HG03060 (cell line): ENCODE measurements at regions not wholly inside any gene's neighbourhood (a gene's known extent, or its start where the extent isn't known, plus 50 kb on each side); places are given as distances from the start of the nearest gene placed in this dataset.

ENCODE experiments used
- ATAC-seq: cut with Tn5 transposase; IDR thresholded peaks from one replicate; pipeline ENCODE4 v1.9.1; 2021; ENCODE audit warnings: low read depth, moderate number of reproducible peaks; ENCODE audit not compliant: unreplicated experiment

DNA sequence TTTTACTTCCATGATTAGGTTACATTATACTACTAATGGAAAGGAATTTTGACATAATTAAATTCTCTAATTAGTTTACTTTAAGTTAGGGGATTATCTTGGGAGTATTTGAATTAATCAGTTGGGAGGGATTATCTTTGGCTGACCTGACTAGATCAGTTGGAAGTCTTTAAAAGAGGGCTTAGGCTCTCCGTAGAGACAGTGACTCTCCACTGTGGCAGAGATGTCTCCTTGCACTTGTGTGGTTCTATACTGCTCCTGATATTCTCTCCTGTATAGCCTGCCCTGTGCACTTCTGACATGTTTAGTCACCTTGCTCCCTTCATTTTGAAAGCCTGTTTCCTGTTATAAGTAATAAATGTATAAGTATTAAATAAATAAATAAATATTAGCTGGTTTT, 1612.3 kb upstream of the PRR20A start:
- no peak for ATAC-seq

DNA sequence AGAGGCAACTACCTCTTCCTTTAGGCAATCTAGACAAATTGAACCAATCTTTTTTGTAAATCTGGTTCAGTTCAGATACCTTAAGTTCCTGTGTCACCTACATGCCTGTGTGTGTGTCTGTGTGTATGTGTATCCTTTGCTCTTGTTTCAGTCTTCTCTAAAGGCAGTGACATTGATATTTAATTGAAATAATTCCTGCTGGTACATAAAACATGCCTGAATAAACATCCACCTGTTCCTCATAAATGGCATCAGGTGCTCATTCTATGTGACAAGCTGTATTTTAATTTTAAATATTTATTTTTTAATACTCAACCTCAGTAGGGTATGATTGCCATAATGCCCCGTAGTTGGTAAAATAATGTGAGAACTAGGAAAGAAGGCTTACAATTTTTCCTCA, 1606.4 kb upstream of the PRR20A start:
- ATAC-seq: no peak

DNA sequence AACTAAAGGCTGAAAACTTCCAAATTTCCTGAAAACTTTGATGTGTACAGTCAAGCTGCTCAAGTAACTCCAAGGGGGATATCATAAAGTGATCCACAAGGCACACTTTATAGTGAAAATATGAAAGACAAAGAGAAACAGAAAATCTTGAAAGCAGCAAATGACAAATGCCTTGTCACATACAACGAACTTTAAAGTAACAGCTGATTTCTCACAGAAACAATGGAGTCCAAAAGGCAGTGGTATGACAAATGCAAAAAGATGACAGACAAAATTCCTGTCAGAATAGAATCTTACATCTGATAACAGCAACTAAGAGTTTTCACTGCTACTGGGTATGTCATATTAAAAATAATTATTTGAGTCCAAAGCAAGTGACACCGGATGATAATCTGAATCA, 1602.3 kb upstream of the PRR20A start:
- ATAC-seq: no peak

DNA sequence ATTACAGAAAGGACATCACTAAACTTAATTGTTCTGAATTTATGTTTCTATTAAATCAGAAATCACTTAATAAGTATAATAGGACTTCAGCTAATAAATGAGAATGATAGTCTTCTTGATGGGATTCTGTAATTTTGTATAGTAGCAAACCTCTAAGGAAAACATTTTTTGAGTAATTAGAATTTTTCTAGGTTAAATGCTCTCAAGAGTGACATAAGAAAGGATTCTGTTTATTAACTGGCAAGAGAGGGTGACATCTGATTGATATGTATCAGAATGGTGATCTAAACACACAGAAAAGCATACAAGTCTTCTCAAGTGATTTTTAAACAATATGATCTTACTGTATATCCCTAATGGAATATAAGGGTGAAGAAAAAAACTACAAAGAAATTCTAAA, 1597.7 kb upstream of the PRR20A start:
- no peak for ATAC-seq

DNA sequence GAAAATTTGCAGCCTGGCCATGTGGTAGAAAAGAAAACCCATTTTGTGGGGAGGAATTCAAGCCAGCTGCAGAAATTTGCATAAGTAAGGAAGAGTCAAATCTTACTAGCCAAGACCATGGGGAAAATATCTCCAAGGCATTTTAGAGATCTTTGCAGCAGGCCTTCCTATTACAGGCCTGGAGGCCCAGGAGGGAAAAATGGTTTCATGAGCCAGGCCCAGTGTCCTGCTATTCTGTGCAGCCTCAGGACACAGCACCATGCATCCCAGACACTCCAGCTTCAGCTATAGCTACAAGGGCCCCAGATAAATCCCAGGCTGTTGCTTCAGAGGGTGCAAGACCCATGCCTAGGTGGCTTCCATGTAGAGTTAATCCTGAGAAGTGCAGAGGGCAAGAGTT, 1590.1 kb upstream of the PRR20A start:
- no peak for ATAC-seq

DNA sequence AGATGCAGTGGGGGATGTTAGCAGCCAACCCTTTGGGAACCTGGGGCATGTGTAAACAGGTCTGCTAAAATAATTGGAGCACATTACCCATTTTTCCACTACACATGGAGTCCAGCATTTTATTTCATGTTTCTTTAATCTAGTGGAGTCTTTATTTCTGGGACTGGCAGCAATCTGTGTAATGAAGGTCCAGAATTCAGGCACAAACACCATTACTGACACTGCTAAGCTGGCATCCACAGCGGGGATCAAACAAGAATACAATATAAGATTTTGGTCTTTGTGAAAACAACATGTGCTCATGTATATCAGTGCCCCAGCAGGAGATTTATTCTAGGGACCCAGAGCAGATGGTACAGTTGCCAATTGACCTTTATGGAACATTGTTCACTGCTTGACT, 1587.0 kb upstream of the PRR20A start:
- no peak for ATAC-seq

DNA sequence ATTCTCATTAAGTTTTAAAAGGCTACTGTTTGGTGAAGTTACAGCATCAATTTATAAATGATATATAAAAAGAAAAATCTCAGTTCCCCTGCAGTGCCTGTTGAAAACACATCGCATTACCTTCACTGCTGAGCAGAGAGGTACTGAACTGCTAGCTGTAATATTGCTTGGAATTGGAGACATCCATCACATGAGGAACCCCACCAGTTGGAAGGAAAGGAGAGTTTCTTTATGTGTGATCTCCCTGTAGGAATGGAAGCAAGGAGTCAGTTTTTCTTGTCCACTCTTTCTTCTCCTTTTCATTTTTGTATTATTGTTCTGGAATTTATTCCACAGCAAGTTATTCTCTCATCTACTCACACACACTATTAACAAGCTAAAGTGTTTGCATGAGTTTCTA, 1586.0 kb upstream of the PRR20A start:
- ATAC-seq: no peak

DNA sequence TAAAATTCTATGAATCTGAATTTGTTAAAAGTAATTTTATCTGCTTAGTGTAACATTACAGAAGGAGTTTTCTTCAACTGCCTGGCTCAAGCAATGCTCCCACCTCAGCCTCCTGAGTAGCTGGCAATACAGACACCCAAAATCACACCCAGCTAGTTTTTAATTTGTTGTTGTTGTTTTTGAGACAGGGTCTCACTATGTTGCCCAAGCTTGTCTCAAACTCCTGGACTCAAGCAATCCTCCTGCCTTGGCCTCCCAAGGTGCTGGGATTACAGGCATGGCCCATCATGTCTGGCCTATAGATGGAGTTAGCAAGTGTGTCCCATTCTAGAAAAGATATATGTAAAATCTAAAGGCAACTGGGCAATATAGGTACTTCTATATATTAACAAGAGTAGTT, 1580.4 kb upstream of the PRR20A start:
- ATAC-seq: no peak

DNA sequence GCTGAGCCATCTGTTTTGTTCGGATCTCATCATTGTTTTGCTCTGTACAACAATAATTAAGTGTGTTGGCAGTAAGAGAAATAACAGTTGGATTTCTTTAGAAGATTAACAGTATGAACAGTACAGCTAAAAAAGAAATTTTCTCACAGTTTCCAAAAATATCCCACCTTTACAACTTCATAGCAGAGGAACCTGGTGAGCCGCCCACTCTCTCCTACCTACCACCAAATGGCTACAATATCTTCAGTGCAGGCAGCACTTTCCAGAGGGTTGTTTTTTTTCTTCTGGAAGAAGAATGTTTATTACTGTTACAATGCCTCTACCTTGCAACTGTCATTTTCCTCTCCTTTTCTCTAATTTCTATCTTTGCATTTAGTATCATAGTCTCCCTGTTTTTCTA, 1577.5 kb upstream of the PRR20A start:
- ATAC-seq: no peak

DNA sequence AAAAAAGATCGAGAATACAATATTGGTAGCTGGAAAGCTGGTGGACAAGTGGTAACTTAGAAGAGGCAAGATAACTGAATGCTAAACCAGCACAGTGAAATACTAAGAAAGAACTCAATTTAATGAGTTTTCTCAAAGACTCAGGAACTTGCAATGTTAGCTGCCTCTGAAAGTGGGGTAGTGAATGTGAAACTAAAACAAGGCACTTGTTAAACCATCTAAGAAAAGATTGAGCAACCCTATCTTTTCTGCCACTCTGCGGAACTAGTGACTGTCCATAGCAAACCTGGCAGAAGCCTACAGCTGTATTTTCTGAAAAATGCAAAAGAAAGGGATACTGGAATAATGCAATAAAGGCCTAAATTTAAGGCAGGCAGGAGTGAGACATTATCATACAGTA, 1574.4 kb upstream of the PRR20A start:
- ATAC-seq: no peak

DNA sequence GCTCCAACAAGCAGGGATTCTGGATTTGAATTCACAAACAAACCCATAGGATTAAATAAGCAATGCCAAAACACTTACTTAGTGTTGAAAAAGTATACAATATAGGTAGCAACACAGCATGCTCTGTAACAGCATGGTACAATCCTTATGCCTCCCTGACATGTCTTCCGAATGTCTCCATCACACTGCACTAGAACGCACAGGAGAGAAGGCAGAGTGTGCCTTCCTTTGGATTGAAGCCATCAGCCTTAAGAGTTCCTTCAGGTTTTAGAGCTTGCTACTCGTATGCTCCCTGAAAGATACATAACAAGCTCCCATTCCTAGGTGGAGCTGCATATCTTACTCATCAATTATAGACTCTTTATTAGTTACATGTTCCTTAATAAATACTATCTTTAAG, 1573.9 kb upstream of the PRR20A start:
- ATAC-seq: no peak

DNA sequence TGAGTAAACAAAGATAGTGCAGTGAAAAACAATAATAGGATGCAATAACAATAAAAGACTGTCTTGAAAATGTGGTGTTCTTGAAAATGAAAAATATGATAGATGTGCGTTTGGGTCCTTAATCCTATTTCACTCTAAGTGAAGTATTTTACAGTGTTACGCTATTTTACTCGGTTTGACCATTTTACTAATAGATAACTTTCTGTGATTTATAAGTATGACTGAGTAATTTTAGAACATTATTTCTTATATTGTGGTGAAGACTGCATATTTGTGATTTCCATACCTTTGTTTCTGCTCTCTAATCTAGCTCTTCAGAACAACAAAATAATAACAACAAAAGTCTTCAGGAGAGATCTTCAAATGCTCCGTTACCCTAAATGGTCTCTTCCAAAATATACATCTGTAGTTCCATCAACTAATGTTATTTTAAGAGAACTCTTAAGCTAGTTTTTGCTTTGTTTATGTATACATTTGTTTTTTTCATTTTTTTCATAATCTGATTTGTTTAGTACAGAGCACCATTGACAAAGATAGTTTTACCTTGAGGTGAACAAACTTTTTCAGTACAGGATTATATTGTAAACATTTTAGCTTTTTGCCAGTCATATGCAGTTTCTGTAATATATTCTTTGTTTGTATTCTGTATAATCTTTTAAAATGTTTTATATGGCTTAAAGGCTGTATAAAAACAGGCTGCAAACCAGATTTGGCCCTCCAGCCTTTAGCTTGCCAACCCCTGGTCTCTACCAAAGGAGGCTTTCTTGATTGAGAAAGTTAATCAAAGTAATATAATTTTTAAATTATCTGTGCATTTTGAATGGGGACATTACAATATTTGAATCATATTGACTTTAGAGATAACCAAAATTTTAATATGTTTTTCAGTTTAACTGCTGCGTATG, 1572.7 kb upstream of the PRR20A start:
- no peak for ATAC-seq

DNA sequence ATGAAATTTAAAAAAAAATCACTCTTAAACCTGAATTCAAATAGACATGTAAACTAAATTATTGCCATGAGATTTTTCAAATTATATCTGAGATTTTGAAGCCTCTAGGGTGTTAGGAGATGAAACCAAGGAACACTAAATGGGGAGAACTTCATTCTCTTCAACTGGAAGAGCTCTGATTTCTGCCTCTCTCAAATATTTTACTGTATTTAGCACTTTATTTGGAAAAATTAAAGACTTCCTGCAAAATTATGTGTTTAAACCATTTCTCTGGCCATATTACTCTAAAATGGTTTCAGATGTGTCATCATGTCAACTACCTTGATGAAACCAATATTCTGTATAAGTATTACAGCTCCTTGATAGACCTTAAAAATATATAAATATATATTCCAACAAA, 1571.6 kb upstream of the PRR20A start:
- ATAC-seq: no peak

DNA sequence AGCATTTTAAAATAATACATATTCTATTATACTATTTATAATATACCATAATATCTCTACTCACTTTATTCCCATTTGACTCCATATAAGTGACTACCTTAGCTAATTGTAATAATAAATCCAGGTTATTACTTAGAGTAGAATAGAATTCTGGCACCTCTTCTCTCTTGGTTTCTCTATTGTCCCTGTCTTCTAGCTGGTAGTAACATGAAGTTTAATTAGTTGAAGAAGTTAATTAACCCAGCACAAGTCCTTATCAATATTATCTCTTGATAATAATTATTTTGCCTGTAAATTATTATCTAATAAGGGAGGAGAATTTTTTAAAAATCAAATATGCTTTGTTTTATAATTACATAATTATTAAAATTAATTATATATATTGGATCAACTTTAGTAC, 1571.2 kb upstream of the PRR20A start:
- no peak for ATAC-seq

DNA sequence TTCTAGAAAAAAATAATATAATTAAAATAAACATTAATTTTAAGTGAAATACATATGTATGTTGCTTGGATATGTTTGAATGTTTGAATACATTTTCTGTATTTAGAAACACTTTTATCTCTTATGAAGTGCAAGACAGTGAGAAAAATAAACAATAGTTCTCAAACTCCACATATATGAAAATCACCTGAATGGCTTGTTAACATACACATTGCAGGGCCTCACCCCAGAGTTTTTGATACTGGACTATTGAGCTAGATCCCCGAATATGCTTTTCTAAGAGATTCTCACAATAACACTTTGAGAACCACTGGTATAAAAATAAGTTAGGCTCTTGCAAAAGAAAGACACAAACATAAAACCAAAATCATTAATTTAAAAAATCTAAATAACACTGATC, 1570.3 kb upstream of the PRR20A start:
- ATAC-seq: no peak

DNA sequence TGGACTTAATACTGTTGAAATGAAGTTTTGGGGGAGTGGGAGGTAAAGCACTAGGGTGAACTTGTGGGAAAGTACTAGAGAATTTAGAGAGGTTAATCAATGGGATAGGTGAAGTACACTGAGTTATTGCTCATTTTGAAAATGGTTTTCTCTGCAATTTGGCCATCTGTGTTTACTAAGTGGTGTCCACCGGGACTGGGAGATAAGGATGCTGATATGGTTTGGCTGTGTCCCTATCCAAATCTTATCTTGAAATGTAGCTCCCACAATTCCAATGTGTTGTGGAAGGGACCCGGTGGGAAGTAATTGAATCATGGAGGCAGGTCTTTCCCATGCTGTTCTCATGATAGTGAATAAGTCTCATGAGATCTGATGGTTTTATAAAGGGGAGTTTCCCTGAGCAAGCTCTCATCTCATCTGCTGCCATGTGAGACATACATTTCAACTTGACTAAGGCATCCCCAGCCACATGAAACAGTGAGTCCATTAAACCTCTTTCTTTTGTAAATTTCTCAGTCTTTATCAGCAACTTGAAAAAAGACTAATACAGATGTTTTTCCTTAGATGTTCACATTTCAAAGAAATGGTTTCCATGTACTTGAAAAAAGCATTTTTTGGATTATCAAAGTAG, 1569.4 kb upstream of the PRR20A start:
- no peak for ATAC-seq

DNA sequence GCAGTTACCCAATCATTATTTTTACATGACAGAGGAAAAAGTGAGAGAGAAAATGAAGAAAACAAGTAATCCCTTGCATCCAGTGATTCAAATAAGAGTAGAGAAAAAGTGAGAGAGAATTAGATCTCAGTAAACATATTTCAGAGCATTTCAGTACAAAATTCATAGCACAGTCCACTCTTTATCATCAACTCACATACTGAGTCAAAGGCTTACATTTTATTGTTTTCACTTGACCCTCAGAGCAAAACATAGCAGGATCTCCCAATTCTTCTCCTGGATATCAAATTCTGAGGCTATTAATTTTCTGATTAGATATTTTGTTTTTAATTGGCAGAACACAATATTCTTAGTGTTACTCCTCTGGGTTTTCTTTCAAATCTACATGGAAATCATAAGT, 1568.3 kb upstream of the PRR20A start:
- ATAC-seq: no peak

DNA sequence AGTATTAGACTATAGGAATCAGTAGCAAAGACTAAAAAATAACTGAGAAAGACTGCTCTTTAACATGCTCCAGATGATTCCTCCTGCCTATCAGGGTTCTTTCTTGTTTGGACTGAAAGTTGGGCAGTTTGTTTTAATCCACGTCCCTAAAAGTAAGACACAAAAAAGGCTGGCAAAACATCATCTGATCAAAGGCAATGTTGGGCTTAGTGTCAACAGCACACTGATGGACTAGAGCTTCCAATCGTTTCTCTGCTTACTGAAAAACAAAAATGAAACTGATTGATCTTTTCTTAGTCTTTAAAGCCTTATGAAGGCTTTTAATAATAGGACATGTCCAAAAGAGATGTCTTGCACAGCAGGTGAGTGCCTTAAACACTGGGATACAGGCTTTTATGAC, 1567.9 kb upstream of the PRR20A start:
- ATAC-seq: no peak

DNA sequence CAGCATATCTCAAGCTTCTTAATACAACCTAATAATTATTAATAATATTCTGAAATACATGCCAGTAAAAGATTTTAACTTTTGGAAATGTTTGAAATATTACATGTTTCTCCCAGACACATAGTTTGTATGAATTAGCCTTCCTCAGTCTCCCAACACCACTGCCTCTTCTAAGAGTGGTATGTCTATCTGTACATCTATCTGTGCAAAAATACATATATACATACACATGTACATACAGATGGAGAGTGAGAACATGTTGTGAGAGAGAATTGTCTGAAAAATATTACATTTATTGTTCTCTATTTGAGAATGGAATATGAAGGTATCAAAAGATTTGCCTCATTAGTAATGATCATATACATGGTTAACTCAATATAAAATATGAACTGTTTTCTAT, 1567.2 kb upstream of the PRR20A start:
- ATAC-seq: no peak

DNA sequence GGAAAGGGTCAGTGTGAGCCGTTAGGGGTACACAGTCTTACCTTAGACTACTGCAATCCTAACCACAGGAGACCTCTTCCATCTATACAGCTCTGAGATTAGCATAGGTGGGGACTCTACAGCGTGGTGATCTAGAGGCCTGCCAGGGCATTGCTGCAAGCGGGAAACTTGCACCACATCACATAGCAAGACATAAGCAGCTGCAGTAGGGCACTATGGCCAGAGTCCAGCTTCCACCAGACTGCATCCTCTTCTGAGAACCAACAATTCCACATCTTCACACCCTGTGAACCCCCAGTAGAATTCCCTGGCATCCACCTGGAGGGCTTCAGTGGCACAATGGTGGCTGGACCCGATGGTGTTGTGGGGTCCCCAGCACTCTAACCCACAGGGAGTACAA, 1564.3 kb upstream of the PRR20A start:
- no peak for ATAC-seq

DNA sequence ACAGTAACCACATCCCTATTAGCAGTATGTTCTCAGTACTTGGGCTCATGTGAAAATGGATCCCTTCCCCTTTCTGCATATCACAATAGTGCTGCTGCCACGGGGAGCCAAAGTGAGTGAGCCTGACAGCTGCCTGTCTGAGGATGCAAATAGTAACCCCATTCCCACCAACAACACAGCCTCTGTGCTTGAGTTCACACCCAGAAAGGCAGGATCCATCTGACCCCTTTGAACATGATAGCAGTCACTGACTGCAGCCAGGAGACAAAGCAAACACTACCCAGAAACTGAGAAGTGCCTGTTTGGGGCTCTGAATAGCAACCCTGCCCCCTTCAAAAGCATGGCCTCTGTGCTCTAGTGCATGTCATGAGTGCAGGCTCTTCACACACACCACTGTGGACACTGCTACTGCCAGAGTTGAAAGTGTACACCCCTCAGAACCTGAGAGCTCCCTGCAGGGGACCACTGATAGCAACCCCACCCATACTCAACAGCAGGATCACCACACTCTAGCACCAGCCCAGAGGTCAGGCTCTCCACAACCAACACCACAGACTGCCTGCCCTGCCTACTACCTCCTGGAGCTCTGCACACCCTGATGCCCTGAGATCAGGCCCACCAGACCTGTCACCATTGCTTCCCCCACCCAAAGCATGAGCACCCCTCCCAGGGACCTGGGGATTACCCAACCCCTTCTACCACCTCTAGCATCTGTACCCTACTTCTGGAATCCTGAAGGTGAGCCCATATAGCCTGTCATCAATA, 1563.5 kb upstream of the PRR20A start:
- no peak for ATAC-seq

DNA sequence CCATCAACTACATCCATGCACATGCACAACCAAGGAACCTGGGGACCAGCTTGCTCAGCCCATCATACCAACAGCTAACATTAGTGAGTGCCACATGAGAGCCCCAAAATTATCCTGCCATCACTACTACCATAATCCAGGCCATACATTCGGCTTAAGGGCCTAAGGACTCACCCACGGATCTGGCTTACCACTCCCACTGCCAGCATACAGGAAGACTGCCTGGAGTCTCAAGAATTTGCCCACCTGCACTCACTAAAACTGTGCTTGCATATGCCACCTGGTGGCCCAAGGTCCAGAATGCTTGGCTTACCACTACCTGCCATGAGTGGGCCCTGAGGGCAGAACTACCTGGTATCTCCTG, 1562.9 kb upstream of the PRR20A start:
- ATAC-seq: no peak
